Uterus (tissue), 2 donors: ENCODE measurements at regions not wholly inside any gene's neighbourhood (a gene's known extent, or its start where the extent isn't known, plus 50 kb on each side); places are given as distances from the start of the nearest gene placed in this dataset.

Experiments used
- CTCF ChIP-seq, 4 experiments: fragments of 200-600 bp in 2 of 4; fragments of 450-650 bp in 2 of 4; sonication (generic) in 2 of 4; IDR thresholded peaks; one replicate each; pipeline ENCODE4 v1.5.1; 2016 to 2019; ENCODE audit warnings: antibody characterized with exemption in 4 of 4, mild to moderate bottlenecking in 2 of 4, moderate library complexity in 1 of 4
- POLR2A ChIP-seq, 2 donors: fragments of 450-650 bp; IDR thresholded peaks; one replicate each; pipeline ENCODE4 v1.6.1; 2016; ENCODE audit warnings: antibody characterized with exemption in 2 of 2, mild to moderate bottlenecking in 1 of 2, moderate library complexity in 1 of 2

GRCh38 chr18:7492385-7492784 lies 74.7 kb upstream of the PTPRM start:
- TF ChIP-seq CTCF (IDR thresholded peaks at IDR 0.05) (no peak), POLR2A (IDR thresholded peaks at IDR 0.05) (no peak)
